COLO668 (cell line): ENCODE measurements at regions not wholly inside any gene's neighbourhood (a gene's known extent, or its start where the extent isn't known, plus 50 kb on each side); places are given as distances from the start of the nearest gene placed in this dataset.

ENCODE experiments used
- DNase-seq: peaks from one replicate; lab custom pipeline; 2025; ENCODE audit not compliant: unreplicated experiment; lab: John Stamatoyannopoulos, UW

DNA sequence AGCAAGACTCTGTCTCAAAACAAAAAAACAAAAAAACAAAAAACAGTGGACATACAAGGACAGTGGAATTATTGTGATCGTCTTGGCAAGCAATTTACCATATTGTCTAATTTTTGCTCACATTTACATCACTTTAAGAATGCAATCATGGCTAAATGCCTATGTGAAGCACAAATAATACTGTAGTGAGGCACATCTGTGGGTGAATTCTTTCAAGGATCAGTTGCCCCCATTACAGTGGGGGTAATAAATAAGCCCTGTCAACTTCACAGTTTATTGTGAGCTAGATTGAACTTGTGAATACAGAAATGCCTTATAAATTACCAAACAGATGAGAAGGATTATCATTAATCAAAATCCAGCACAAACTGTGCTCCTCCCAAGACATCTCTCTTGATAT is 150.2 kb upstream of the PAPPA start:
- DNase-seq, result no peak

DNA sequence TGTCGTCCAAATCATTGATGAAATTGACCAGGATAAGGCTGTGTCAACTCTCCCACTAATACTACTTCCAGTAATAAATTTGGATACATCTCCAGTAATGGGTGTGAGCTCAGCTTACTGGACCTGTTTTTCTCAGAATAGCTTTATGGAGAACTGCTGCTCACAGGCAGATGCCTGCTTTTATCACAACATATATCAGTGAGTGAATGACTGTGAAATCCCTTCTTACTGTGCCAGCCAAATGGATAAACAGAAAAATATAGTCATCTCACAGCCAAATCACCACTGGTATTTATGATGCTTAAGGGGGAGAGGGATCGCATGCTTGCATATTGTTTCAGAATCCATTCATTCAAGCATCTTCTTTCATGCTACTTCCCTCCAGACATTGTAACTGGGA is 148.4 kb upstream of the PAPPA start:
- DNase-seq, result no peak

DNA sequence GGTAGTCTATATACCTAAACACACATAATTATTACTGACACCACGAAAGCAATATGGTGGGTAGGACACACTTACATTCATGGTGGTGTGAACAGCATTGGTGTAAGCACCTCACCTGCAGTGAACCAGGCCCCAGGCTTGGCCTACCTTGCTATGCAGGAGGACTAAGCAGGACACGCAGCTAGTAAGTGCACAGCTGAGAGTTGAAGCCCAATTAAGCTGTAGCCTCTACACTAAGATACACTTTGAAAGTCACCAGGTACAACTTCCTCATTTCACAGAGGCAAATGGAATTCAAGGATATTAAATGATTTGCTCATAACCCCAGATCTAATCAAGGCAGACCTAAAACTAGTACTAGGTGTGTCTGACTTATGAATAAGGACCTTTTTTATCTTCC is 145.8 kb upstream of the PAPPA start:
- DNase-seq, result no peak

DNA sequence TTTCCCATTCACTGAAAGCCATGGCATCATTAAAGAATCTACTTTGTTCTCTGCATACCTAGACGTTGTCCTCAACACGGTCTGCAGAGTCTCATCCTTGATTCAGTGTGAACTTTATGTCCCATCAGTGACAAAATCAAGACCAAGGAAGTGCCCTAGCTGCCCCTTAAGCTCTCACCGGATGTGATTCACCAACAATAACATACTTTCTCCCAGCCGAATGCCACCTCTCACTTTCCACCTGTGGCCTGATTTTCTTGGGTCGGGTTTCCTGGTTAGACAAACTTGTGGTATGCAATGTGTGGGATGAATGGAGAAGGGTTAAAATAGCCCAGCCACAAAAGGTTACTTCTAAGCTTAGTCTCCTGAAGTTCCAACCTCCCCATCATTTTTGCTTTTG is 145.3 kb upstream of the PAPPA start:
- no peak for DNase-seq

DNA sequence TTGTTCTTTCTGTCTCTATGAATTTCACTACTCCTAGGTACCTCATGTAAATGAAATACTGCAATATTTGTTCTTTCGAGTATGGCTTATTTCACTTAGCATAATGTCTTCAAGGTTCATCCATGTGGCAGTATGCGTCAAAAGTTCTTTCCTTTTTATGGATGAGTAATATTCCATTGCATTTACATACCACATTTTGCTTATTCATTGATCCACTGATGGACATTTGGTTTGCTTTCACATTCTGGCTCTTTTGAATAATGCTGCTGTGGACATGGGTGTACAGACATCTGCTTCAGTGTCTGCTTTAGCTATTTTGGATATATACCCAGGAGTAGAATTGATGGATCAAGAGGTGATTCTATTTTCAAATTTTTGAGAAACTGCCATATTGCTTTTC is 144.2 kb upstream of the PAPPA start:
- DNase-seq, result no peak

DNA sequence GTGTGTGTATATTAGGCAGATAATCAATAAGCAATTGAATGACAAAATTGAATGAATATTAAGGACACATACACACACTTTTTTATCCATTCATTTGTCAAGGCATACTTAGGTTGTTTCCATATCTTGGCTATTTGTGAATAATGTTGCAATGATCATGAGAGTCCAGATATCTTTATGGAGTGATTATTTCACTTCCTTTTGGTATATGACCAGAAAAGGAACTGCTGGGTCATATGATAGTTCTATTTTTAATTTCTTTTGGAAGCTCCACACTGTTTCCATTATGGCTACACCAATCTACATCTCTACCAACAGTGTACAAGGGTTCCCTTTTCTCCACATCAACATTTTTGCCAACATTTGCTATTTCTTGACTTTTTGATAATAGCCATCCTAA is 137.7 kb upstream of the PAPPA start:
- no peak for DNase-seq

DNA sequence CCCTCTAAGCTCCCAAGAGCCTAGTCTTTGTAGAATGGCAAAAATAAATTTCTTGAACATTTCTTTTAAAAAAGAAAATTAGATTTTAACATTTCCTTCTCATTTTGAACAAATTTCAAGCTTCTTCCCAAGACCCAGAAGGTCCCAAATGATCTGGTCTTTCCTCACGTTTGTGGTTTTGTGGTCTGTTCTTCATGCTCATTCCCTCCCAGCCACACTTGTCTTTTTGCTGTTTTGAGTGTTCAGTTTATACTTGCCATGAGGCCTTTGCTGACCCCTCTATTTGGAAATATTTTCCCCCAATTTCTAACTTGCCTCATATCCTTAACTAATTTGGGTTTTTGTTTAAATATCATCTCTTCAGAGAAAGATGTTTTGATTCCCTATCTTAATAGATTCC is 133.4 kb upstream of the PAPPA start:
- no peak for DNase-seq

DNA sequence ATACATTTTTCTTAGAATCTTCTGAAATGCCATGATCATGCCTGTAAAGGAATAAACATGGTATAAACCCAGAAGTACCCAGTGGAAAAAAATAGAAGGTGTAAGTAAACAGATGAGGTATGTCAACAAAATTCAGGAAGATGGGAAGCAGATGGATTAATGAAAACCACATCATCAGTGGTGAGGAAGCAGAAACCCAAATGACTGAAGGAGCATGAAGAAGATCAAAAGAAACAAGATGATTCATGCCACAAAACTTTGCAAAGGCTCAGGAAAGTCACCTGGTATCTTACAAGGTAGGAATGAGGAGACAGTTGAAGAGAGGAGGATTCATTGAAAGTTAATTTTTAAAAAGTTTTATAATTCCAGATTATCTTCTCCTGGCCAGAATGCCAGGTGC is 132.8 kb upstream of the PAPPA start:
- DNase-seq, result no peak

DNA sequence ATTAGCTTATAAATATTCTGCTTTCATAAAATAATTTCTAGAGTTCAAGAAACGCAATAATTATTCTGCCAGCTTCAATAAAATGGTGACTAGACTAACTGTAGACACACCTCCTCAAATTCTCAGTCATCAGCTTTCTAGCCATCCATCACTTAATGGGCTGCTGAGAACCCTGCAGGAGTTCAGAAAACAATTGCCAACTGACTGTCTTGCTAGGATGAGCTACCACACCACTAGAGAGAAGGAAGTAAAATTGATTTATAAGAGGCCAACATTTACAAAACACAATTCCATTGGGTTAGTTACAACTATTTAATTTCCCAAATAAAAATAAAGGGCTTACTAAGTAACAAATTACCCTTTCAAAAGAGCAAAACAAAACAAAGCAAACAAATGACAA is 126.5 kb upstream of the PAPPA start:
- no peak for DNase-seq

DNA sequence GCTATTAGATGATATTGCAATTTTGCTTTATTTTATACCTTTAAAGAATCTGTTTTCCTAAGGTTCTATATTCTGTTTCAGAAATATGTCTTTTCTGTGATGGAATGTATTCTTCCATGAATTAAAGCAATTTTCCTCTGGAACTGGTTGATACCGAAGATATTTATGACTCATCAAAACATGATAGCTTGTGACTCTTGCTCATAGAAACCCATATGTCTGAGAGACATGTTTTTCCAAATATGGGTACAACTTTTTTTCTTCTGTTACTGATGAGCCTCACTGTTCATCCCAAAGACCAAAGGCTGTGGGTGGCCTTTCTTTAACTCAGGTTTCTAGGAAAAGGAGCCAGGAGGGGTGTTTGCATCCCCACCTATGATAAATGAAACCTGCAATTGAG is 126.1 kb upstream of the PAPPA start:
- DNase-seq, result no peak

DNA sequence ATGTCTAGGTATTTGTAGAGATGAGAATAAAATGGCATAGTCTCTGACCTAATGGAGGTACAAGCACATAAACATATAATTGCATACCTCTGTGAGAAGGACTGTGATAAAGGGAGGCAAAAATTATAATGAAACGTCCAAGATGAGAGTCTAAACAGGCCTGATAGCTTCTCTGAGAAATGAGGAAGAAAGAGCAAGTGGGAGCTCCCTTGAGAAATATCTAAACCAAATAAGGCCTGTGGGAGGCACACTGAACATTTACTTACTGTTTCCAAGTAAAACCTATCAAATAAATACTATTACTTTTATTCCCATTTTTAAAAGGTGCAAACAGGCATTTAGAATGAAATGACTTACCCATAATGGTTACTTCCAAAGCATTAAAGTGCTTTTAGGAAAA is 125.6 kb upstream of the PAPPA start:
- DNase-seq, result no peak

DNA sequence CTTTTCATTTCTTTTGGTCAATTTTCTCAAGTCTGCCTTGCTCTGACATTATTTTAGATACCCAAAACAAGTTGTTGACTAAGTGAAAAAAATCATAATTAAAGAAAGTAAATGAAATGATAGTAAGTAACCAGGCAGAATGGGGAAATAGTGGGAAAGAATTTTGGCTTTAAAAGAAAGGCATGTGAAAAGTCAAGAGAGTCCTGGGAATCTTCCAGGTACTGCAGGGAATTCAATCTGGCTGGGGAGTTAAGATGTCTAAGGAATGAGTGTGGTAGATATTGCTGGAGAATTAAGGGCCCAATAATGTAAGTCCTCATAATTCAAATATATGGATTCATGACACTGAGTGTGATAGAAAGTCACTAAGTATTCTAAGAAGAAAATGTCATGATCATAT is 123.1 kb upstream of the PAPPA start:
- no peak for DNase-seq

DNA sequence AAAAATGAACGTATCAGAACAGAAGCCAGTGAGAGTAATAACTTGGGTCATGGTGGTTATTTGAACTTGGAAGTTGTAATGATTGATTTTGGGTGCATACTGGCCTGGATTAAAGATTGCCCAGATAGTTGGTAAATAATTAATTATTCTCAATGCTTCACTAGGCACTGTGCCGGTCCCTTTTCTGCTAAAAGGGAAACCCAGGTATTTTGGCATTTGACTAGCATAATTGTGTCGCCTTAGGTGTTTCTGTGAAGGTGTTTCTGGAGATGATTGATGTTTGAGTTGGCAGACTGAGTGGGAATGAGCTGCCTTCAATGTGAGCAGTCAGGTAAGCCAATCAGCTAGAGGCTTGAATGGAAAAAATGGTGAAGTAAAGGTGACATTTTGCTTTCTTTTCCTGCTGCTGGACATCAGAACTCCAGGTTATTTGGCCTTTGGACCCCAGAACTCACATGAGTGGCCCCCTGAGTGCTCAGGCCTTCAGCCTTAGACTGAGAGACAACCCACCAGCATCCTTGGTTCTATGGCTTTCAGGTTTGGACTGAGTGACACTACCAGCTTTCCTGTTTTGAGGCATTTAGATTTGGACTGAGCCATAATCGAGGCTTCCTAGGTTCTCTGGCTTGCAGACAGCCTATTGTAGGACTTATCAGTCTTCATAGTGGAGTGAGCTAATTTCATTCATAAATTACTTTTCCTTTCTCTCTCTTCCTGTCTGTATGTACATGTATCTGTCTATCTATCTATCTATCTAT is 120.7 kb upstream of the PAPPA start:
- no peak for DNase-seq

DNA sequence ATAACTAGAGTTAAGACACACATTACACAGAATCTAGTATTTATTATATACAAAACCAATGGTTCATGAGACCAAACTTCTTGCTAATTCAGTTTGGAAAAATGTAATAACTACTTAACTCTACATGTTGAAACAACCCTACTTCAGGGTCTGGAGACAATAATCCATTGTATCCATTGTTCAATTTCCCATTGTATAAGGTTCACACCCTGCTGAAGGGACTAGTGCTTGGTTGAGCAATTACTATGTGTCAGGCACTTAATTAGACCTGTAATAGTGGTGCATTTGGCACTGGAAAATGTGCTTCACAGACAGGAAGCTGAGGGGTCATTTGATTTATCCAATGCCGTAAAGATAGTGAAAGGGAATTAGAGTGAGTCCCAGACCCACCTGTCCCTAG is 114.3 kb upstream of the PAPPA start:
- DNase-seq, result no peak

DNA sequence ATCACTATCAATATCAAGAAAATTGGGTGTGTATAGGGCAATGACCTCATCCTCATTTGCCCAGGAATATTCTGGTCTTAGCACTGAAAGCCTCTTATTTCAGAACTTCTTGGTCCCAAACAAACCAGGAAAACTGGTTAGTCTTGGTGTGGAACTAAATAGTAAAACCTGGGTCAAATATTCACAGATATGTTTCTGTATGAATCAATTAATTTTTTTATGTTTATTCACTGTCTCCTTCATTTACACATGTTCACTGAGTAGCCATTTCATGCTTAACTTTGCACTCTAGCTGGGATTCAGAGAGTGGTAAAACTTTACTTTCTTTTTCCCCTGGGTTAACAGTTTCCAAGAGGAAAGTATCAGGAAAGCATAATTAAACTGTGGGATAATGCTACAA is 113.7 kb upstream of the PAPPA start:
- no peak for DNase-seq

DNA sequence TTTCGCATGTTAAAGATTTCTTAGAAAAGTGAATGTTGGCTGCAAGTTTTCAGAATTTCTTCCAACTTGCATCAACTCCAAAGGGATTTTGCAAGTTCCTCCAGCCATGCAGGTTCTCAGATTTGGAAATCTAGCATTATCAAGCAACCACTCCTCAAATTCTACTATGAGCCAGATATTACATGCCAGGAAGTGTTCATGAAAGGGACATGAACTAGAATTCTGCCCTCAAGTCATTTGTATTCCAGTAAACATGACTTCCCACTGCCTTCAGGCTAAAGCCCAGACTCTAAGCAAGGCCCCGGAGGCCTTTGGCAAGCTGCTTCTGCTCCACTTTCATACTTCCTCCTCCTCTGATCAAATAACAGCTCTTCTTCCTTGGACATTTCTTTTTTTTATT is 111.3 kb upstream of the PAPPA start:
- DNase-seq, result no peak

DNA sequence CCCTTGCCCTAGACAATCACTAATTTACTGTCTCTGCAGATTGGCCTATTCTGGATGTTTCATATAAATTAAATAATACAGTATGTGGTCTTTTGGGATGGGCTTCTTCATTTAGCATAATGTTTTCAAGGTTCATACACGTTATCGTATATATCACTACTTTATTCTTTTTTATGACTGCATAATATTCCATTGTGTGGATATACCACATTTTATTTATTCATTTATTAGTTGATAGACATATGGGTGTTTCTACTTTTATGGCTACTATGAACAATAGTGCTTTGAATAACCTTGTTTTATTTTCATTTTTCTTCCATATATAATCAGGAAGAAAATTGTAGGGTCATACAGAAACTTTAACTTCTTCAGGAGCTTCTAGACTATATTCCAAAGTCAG is 108.5 kb upstream of the PAPPA start:
- no peak for DNase-seq

DNA sequence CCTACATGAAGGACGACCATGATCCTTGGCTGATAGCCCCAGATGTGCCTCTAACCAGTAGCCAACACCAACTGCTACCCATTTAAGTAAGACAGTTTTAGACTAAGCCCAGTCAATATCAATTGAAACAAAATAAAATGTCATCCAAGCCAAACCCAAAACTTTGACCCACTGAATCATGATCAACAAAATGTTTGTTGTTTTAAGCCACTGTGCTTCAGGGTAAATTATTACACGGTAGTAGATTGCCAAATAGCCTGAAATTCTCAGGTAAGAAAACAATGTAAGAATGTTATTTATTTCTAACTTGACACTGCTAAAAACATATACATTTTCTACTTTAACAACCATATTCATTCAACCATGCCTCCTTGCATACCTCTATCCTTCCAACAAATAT is 105.5 kb upstream of the PAPPA start:
- no peak for DNase-seq

DNA sequence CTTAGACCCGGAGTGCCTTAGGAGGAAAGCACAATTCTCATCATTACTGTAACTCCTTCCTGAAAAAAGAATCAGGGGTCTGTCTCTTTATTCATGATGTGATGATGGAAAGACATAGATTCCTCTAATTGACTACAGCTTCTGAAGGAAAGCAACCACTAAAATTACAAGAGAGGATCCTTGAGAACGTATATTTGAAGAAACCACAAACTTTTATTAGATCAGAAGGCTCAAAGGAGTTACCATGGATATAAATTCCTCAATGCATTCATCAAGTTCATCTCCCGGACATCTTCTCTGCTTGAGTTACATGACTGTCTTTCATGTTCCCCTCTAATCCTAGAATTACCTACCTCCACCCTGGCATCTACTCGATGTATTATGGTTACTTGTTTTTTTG is 104.1 kb upstream of the PAPPA start:
- no peak for DNase-seq

DNA sequence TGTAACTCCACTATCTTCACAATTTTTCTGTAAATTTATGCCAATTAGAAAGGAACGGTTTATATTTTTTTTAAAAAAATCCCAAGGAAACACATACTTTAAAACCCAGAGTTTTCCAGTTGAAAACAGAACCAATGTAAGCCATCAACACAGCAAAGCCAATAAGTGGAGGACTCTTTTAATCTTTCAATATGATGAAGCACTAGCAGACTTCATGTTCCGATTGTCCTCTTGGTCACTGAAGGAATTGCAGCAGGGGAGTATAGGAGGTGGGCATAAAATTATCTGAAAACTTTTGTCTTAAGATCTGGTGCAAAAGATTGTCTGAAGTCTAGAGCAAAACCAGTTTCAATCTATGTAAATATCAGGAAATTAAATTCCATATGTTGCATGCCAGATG is 102.1 kb upstream of the PAPPA start:
- no peak for DNase-seq

DNA sequence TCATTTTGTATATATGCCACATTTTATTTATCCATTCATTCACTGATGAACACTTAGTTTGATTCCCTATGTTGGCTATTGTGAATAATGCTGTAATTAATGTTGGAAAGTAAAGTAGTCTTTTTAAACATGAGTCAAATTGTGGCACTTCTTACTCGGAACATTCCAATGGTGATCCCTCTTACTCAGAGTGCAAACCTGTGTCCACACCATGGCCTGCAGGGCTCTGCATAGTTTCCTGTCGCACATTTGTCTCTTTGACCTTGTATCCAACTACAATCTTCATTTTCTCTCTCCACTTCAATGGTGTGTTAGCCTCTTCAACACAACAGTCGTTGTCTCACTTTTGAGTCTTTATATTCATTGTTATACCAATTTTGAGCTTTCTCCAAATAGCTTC is 98.1 kb upstream of the PAPPA start:
- no peak for DNase-seq

DNA sequence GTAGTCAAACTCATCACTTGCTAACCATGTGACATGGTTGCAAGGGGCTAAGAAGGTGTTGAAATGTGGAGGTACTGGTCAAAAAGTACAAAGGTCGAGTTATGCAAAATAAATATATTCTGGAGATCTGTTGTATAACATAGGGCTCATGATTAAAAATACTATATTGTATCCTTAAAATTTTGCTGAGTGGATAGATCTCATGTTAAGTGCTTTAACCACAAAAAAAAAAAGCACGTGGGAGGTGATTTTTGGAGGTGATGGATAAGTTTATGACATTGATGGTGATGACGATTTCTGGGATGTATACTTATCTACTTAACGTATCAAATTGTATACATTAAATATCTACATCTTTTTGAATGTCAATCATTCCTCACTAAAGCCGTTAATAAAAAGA is 96.2 kb upstream of the PAPPA start:
- DNase-seq, result no peak

DNA sequence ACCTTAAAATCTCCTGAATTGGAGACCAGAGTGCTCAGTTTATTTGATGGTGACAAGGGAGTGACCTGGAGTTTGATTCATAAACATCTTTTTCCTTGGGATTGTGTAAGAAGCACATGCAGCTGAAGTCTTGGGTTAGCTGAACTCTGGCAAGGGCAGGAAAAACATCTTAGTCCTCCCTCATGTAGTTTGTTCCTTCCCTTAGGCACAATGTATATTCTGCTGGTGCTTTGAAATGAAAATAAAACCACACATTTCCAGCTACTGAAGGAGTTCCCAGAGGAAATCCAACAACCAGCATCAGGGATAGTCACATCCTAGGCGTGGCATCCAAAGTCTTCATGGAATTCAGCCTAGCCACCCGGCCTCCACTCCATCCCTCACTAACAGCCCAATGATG is 95.2 kb upstream of the PAPPA start:
- no peak for DNase-seq

DNA sequence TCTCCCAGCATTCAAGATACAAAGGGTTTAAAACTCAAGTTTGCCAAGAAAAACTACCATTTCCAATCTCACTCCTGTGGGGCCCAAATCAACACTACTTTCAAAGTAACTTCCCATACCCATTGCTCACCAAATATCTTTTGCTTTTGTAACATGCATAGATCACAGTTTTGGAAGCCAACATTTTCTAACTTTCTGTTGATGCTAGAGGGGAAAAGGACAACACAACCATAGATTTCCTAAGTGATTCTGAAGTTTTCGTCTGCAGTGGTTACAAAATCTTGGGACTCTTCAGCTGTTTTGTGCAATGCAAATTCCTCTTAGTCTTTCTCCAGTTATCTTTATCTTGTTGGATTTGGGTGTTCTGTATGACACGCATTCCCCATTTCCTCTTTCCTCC is 94.1 kb upstream of the PAPPA start:
- no peak for DNase-seq
